C4-2B (cell line): ENCODE measurements at regions not wholly inside any gene's neighbourhood (a gene's known extent, or its start where the extent isn't known, plus 50 kb on each side); places are given as distances from the start of the nearest gene placed in this dataset.

Experiments used
- CTCF ChIP-seq: fragments of 450-650 bp; conservative IDR thresholded peaks from 2 replicates; pipeline ENCODE4 v1.5.1; 2017; ENCODE audit warnings: mild to moderate bottlenecking
- ZFX ChIP-seq: fragments of 450-650 bp; IDR thresholded peaks from 2 replicates; pipeline ENCODE4 v1.6.1; 2017

- TF ChIP-seq CTCF, result no peak
- no peak for TF ChIP-seq ZFX
Measured at GRCh38 chr12:24539646-24540045, 409.3 kb downstream of the BCAT1 start.
